GM21526 (cell line): ENCODE measurements at regions not wholly inside any gene's neighbourhood (a gene's known extent, or its start where the extent isn't known, plus 50 kb on each side); places are given as distances from the start of the nearest gene placed in this dataset.

Source experiments
- ATAC-seq: cut with Tn5 transposase; IDR thresholded peaks from one replicate; pipeline ENCODE4 v1.9.1; 2021; ENCODE audit warnings: moderate library complexity; ENCODE audit not compliant: unreplicated experiment, low FRiP score

DNA sequence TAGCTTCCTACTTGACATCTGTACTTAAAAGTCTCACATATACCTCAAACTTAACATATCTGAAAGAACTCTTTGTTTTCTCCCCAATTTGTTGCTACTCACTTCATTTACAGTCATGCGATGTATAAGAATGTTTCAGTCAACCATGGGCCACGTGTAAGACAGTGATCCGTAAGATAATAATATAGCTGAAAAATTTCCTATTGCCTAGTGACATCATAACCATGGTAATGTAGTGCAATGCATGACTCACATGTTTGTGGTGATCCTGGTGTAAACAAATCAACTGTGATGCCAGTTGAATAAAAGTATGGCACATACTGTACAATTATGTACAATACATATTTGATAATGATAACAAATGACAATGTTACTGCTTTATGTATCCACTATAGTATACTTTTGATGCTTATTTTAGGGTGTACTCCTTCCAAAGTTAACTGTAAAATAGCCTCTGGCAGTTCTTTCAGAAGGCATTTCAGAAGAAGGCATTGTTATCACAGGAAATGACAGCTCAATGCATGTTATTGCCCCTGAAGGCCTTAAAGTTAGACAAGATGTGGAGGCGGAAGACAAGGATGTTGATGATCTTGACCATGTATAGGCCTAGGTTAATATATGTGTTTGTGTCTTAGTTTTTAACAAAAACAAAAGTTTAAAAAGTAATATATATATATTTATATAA, 579.0 kb downstream of the EPHA7 start:
- ATAC-seq, result no peak

DNA sequence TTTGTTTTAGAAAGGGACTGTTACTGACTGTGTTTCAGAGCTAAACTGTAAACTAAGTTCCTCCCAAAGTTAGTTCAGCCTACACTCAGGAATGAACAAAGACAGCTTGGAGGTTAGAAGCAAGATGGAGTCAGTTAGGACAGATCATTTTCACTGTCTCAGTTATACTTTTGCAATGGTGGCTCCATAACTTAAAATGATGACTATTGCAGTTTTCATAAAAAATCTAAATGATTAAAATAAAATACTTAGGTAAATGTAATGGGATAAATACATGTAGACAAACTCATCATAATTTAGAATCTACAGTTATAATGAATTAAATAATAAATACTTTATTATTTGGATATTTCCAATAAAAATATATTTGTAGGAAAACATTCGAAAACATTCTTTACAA, 590.6 kb downstream of the EPHA7 start:
- no peak for ATAC-seq

DNA sequence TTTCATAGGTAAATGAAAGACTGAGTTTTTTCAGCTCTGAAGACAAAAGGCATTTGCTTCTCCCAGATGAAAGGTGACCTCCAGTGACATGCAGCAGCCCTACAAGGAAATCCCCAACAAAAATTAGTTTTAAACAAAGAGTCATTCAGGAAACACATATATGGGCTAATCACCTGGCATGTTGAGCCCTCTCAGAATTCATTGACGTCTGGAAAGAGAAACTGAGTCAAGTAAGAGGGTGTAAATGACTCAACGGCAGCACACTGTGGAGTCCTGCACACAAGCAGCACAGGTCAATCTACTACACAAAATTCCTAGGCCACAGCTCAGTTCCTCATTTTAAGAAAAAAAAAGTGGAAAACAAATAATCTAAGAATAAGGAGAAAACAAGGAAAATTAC, 592.3 kb downstream of the EPHA7 start:
- ATAC-seq, result no peak

DNA sequence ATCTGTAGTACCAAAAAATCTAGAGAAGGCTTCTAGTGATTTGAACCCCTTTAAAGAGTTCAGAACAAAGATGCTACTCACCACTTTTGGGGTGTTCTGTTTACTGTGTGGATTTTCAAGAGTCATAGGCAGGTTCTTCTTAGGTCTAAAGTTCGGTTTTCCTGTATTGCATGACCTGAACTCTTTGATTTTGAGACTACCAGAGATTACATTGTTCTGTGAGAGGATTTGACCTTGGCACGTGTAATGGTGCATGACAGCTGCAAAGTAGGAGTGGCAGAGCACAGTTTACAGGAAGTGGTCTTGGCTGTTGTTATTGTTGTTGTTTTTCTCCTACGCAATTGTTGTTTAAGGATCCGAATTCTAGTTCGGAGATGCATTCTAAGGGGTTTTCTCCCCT, 592.7 kb downstream of the EPHA7 start:
- no peak for ATAC-seq

DNA sequence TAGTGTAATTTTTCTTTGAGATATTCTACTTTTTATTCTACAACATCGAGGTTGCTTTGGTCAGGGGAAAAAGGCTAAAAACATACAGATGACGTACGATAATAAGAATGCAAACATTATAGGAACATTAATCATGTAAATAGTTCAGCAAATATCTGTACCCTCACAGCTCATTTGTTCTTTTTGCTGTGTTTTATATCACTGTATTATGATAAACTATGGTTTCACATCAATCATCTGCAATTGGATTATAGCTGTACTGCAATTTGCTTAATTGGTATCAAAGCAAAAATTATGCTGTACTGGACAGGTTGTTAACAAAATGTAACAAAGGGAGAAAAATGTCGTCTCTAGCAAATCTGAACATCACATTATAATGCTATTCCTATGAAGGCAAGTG, 597.1 kb downstream of the EPHA7 start:
- ATAC-seq, result no peak

DNA sequence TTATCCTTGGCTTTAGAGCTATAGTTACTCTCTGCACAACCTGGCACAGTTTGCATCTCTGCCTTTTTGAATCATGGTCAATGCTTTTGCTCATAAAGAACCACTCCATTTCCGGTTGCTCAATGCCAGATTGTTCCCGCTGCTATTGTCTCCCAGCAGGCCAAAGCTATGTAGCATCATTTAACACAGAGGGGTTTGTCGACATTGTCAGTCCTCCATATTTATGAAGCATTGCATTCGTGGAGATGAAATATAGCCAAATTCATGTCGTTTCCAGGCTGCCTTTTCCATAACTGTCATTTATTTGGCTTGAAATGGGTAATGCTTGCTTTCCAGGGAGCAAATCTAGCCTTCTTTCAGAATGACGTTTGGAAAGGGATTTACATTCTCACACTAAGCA, 598.8 kb downstream of the EPHA7 start:
- no peak for ATAC-seq

DNA sequence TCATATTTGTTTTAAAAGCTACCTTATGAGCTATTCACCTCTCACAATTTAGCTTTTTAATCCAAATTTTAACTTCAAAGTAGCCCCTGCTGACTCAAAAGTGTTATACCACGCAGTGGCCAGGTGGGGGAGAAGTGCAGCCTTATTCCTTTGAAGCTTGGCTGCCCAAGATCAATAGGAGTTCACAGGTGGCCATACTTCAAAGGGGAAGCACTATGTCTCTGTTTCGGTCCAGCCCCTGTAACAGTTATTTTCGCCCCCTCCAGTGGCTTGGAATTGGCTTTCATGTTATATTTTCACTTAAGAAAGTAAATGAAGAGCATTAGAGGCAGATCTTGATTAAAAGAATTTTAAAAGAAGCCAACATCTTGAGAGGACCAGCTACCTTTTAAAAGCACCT, 608.4 kb downstream of the EPHA7 start:
- ATAC-seq, result peak; percentile 97

DNA sequence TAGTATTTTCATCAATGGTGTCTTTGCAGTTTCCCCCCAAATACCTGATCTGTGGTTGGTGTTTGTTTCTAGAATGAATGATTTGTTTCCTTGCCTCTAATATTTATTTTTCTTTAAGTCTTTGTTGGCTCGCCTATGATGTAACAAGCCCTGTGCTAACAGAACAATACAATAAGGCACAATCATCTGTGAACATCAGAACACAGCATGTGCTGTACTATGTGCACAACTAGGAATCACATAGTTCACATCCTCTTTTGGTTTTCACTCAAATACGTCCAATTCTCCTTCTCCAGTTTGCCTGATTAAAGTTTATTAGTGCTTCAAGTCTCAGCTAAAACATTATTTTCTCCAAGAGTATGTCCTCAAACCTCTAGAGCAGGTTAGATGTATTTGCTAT, 613.1 kb downstream of the EPHA7 start:
- ATAC-seq, result no peak

DNA sequence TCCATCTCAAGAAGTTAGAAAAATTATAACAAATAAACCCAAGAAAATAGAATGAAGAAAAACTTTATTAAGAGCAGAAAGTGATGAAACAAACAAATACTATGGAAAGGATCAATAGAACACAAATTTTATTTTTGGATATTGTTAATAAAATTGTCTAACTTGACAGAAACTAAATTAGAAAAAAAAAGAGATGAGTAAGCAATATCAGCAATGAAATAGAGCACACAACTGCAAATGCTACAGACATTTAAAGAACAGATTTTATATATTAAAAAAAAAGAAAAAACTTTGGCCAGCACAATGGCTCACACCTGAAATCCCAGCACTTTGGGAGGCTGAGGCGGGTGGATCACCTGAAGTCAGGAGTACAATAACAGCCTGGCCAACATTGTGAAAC, 628.0 kb downstream of the EPHA7 start:
- ATAC-seq, result no peak

DNA sequence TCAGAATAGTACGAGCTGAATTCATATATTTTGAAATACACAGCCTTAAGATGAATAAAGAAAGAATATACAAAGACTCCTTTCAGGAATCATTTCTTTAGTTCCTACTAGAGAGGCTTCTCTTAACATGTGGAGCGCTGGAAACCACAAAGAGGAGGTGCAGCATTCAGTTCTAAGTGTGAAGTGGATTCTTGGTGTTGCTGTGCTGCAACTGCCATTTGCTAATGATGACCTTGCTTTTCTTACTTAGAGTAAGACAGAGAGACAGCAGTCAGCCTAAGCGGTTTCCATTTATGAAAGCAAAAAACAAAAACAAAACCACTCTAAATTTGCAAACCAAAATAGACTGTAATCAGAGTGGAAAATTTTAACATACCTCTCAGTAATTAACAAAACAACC, 629.0 kb downstream of the EPHA7 start:
- no peak for ATAC-seq

DNA sequence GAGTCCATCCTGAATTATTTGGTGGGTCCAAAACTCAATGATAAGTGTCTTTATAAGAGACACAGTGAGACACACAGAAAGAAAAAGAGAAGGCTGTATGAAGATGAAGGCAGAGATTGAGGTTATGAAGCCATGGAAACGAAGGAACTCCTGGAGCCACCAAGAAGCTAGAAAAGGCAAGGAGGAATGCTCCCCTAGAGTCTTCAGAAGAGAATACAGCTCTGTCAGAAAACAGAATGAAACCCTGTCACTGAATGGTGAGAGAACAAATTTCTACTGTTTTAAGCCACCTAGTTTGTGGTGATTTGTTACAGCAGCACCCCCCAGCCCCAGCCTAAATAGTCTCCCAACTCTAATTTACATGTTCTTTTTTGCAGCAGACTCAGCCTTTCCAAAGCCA, 635.1 kb downstream of the EPHA7 start:
- ATAC-seq, result no peak

DNA sequence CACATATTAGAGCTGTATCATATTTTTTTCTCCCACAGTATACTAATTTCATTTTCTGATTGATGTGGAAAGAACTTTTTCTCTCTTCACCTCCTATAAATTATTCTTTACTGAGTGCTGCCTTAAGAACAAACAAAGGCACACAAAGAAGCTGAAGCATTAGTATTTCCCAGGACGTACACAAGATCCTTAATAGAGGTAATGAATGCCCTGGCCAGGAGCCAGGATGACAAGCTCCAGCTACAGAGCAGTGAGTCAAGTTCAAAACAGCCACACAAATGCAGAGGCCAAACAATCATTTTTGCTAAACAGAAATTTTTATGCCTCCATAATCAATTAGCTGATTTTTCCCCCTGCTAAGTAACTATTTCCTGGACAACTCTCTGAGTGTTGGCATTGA, 639.6 kb downstream of the EPHA7 start:
- no peak for ATAC-seq

DNA sequence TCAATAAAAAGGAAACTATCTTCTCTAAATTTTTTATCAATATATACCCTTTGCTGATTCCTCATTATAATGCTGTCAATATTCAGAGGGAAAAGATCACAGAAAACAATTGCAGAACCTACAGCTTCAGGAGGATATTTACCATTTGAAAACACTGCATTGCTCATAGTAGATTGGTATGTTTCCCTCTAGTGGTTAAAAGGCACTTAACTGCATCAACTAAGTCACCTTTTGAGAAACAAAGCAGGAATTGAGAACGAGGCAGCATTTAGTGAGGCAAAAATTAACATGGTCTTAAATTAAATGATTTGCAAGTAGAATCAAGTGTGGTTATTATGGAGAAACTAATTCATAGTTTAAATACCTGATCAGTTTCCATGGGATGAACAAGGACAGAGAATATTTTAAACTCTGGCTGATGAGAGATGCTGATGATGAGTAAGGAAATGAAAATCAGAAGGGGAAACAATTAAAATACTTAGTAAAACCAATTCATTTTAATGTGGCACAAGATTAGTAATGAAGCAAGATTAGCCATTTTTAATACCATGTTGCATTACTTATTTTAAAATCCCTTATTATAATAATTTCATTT, 642.1 kb downstream of the EPHA7 start:
- no peak for ATAC-seq

DNA sequence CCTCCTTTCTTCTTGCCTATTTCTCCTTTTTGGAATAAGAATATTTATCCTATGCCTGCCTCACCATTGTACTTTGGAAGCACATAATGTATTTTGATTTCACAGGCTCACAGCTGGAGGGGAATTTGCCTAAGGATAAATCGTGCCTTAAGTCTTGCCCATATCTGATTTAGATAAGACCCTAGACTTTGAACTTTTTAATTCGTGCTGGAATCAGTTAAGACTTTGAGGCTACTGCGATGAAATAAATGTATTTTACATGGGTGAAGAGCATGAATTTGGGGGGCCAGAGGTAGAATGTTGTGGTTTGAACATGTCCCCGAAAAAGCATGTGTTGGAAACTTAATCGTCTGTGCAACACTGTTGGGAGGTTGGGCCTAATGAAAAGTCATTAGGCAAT, 648.8 kb downstream of the EPHA7 start:
- no peak for ATAC-seq

DNA sequence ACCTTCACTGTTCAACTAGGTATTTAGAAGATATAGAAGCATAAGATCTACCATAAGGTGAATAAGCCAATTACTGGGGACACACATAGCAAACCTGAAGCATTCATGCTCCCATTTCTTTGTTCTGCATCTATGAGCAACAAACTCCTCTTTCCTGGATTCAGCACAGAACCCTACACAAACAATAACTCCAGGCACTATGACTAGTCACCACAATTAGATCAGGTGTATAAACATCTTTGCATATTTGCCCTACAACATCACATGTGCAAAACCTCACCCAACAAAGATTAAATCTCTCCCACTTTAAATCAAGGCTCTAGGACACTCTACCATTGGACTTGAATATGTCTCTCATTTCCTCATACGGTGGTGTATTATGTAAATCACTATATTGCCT, 652.3 kb downstream of the EPHA7 start:
- ATAC-seq, result no peak

DNA sequence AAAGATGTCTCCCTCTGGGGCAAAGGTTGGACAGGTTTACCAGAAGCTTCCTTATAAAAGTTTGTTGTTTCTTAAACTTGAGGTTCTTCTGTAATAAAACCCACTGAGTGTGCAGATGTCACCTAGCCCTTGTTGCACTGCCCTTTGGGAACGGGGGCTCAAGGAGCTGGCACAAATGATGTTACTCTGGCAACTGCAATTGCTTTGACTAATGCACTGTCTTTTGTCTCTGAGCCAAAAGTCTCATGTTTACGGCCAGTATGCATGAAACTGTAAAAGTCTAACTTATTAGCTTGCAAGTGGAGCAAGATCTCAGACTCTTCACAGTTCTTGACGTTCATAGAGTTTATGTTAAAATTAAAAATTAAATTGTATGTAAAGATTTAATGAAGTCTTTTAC, 655.7 kb downstream of the EPHA7 start:
- ATAC-seq, result no peak

DNA sequence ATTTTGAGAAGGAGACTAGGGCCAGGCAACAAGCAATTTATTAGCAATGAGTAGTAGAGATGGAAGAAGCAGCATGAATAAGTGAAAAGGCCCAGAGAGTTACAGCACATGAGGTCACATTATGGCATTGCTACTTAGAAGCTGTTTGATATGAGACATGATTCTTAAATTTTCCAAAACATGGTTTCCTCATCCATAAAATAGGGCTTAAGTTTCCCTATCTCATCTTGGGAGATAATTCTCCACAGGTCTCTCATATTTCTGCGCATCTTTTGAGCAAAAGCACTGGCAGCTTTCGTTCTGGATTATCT, 656.1 kb downstream of the EPHA7 start:
- ATAC-seq, result no peak

DNA sequence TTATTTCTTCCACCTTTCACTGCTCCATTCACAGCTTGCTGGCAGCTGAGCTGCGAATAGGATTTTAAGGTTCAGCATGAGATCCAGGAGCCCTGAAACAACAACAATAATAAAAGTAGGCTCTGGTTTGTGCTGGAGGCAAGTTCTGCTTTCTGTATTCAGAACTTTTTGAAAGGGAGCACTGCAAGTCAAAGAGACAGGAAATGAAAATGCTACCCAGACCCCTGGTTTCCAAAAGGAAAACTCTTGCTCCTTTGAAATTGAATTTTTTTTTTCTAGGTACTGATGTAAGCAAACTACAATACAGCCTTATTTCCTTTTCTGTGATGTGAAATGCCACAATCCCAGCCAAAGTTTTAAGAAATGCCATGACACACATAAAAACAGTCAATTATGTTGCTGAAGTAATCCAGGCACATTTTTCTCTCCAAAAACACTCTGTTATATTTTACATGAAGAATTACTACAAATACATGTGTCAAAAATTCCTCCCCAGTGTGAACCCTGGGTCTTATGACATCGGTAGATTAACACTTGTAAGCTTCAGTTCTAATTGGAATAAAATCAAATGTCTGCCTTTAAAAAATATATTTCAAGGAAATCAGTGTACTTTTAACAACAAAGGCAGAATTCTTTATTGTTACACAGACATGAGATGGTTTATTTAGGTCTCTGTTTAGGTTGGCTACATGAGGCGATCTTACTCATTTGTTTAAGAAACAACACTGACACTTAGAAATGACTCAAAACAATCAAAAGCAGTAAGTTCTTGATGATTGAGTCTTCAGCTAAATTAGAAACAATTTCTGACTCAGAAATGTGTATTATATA, 656.7 kb downstream of the EPHA7 start:
- no peak for ATAC-seq

DNA sequence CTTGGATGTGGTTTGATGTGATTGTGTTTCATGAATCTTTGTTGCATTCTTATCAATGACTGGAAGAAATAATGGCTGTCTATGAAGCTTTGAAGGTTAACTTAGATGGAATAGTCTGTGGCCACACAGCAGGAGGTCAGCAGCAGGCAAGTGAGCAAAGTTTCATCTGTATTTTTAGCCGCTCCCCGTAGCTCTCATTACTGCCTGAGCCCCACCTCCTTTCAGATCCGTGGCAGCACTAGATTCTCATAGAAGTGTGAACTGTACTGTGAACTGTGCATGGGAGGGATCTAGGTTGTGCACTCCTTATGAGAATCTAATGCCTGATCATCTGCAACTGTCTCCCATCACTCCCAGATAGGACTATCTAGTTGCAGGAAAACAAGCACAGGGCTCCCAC, 660.2 kb downstream of the EPHA7 start:
- no peak for ATAC-seq

DNA sequence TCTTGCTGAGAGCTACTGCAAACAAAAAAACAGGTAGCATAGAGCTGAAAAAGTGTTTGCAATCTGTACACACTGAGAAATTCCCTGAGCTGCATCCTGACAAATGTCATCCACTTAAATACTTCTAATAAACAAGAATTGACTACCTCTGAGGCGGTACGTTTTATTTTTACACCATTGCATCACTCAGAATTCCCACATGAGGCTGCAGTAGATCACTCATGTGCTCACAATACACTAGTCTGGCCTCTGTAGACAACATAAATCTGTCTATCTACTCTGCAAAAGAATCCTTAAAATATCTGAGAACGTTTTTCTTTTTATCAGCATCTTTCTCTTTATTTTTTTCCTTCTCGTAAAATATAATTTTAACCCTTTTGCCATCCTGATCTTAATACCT, 661.4 kb downstream of the EPHA7 start:
- no peak for ATAC-seq

DNA sequence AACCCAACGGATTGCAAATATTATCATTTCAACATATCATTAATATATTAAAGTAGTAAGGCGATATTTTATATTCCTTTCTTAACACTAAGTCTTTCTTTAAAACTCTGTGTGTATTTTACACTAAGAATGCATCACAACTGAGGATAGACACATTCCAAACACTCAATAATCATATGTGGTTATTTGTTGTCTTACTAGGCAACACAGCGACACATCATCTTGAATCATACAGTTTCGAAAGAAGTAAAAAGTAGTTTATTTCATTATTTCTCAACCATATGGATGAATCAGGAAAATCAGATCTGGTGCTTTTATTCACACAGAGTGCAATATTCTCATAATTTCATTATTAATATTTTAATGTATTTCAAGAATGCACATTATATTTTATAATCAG, 662.4 kb downstream of the EPHA7 start:
- no peak for ATAC-seq

DNA sequence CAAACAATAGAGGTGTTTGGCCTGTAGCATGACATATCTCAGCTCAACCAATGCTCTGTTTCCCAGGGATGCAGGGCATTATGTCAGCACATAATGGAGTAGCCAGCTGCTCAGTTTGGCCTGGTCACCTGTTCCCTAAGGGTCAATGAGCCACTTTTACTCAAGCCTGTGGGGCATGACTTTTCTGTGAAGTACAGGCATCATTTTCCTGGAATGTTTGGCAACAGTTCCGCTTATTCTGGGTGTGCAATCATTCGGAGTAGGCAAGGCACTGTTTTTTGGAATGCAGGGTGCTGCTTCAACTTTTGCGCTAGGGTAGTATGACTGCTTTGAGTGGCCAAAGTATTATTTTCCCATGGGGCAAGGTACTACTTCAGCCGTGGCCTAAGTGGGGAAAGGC, 665.4 kb downstream of the EPHA7 start:
- no peak for ATAC-seq
